GM23338 (cell line): ENCODE measurements at regions not wholly inside any gene's neighbourhood (a gene's known extent, or its start where the extent isn't known, plus 50 kb on each side); places are given as distances from the start of the nearest gene placed in this dataset.

Experiments used
- ATAC-seq: fragments of 200-7000 bp; cut with Tn5 transposase; 3 replicates; pipeline ENCODE4 v1.9.1; 2020
- DNase-seq: peaks from one replicate; pipeline ENCODE4 v3.0.0-alpha.2; 2015; ENCODE audit warnings: low spot score
- H2AFZ ChIP-seq: fragments of 200-600 bp; sonication (generic); 2 replicates; pipeline ENCODE4 v1.8.0; 2016; ENCODE audit warnings: antibody characterized with exemption, mild to moderate bottlenecking, moderate library complexity
- H3F3A ChIP-seq: fragments of 200-600 bp; sonication (generic); replicated peaks from 2 replicates; pipeline ENCODE4 v1.8.0; 2017; ENCODE audit warnings: antibody characterized with exemption, mixed run types, low read depth
- H3K27ac ChIP-seq: fragments of 200-600 bp; sonication (generic); 2 replicates; pipeline ENCODE4 v1.6.1; 2016; ENCODE audit warnings: low read depth
- H3K27me3 ChIP-seq: fragments of 200-600 bp; sonication (generic); 2 replicates; pipeline ENCODE4 v1.8.0; 2016; ENCODE audit warnings: mild to moderate bottlenecking, mixed run types, moderate library complexity; ENCODE audit not compliant: insufficient read depth
- H3K36me3 ChIP-seq: fragments of 200-600 bp; sonication (generic); 2 replicates; pipeline ENCODE4 v1.8.0; 2016; ENCODE audit warnings: mild to moderate bottlenecking; ENCODE audit not compliant: insufficient read depth
- H3K4me1 ChIP-seq: fragments of 200-600 bp; sonication (generic); 2 replicates; pipeline ENCODE4 v1.8.0; 2016; ENCODE audit warnings: mild to moderate bottlenecking, moderate library complexity; ENCODE audit not compliant: insufficient read depth
- H3K4me2 ChIP-seq: fragments of 200-600 bp; sonication (generic); 2 replicates; pipeline ENCODE4 v1.7.1; 2017; ENCODE audit warnings: mixed run types
- H3K4me3 ChIP-seq: fragments of 200-600 bp; sonication (generic); 2 replicates; pipeline ENCODE4 v1.6.1; 2016; ENCODE audit warnings: mixed run types
- H3K79me2 ChIP-seq: fragments of 200-600 bp; sonication (generic); replicated peaks from 2 replicates; pipeline ENCODE4 v1.8.0; 2017; ENCODE audit warnings: mild to moderate bottlenecking; ENCODE audit not compliant: insufficient read depth
- H3K9me2 ChIP-seq: fragments of 200-600 bp; sonication (generic); 2 replicates; pipeline ENCODE4 v1.8.0; 2017; ENCODE audit not compliant: insufficient read depth
- H4K20me1 ChIP-seq: fragments of 200-600 bp; sonication (generic); replicated peaks from 2 replicates; pipeline ENCODE4 v1.8.0; 2017; ENCODE audit warnings: mild to moderate bottlenecking; ENCODE audit not compliant: insufficient read depth
- H3K27ac Mint-ChIP-seq: 2 replicates; pipeline ENCODE4 v1.8.0; 2020; ENCODE audit warnings: inconsistent platforms, mild to moderate bottlenecking, moderate library complexity, mixed read lengths
- H3K27me3 Mint-ChIP-seq: 3 replicates; pipeline ENCODE4 v1.8.0; 2022; ENCODE audit warnings: low read depth, mild to moderate bottlenecking, moderate library complexity, mixed read lengths, inconsistent platforms; ENCODE audit not compliant: insufficient read depth, poor library complexity
- H3K36me3 Mint-ChIP-seq: 3 replicates; pipeline ENCODE4 v1.8.0; 2021; ENCODE audit warnings: low read depth, mild to moderate bottlenecking, inconsistent platforms, moderate library complexity, mixed read lengths
- H3K4me1 Mint-ChIP-seq: 3 replicates; pipeline ENCODE4 v1.8.0; 2020; ENCODE audit warnings: mild to moderate bottlenecking, inconsistent platforms, mixed read lengths
- H3K4me3 Mint-ChIP-seq: 3 replicates; pipeline ENCODE4 v1.8.0; 2021; ENCODE audit warnings: moderate library complexity, mild to moderate bottlenecking, inconsistent platforms, mixed read lengths
- H3K9me3 Mint-ChIP-seq: 3 replicates; pipeline ENCODE4 v1.8.0; 2020; ENCODE audit warnings: moderate library complexity, mild to moderate bottlenecking, inconsistent platforms, mixed read lengths
- CREB1 ChIP-seq: fragments of 250-450 bp; sonication (Bioruptor Pico); IDR thresholded peaks from 2 replicates; pipeline ENCODE4 v1.5.0; 2020; ENCODE audit warnings: low read depth, mild to moderate bottlenecking, moderate library complexity
- EZH2 ChIP-seq: fragments of 200-600 bp; sonication (generic); IDR thresholded peaks from one replicate; pipeline ENCODE4 v1.8.0; 2017; ENCODE audit warnings: antibody characterized with exemption, mild to moderate bottlenecking, low read depth; ENCODE audit not compliant: unreplicated experiment
- EZH2phosphoT487 ChIP-seq: fragments of 200-600 bp; sonication (generic); IDR thresholded peaks from one replicate; pipeline ENCODE4 v1.8.1; 2018; ENCODE audit warnings: antibody characterized with exemption; ENCODE audit not compliant: unreplicated experiment
- JUNB ChIP-seq: IDR thresholded peaks from one replicate; pipeline ENCODE4 v1.6.1; 2016; ENCODE audit warnings: antibody characterized with exemption; ENCODE audit not compliant: unreplicated experiment
- NANOG ChIP-seq: IDR thresholded peaks from 2 replicates; pipeline ENCODE4 v1.6.1; 2016; ENCODE audit warnings: antibody characterized with exemption, borderline replicate concordance
- POLR2AphosphoS5 ChIP-seq: IDR thresholded peaks from 2 replicates; pipeline ENCODE4 v1.6.1; 2016; ENCODE audit warnings: antibody characterized with exemption, low read depth
- ZNF114 ChIP-seq: fragments of 250-450 bp; sonication (Bioruptor Pico); IDR thresholded peaks from 2 replicates; pipeline ENCODE4 v1.5.0; 2020; ENCODE audit warnings: mild to moderate bottlenecking, moderate library complexity
- ZNF331 ChIP-seq: fragments of 250-450 bp; sonication (Bioruptor Pico); IDR thresholded peaks from 2 replicates; pipeline ENCODE4 v1.5.0; 2020; ENCODE audit warnings: low read depth, mild to moderate bottlenecking, moderate library complexity
- ZNF462 ChIP-seq: fragments of 250-450 bp; sonication (Bioruptor Pico); IDR thresholded peaks from 2 replicates; pipeline ENCODE4 v1.5.0; 2020; ENCODE audit warnings: mild to moderate bottlenecking, moderate library complexity
- TF ChIP-seq, protein P1 (sequence below): IDR thresholded peaks from 2 replicates; pipeline ENCODE4 v1.6.1; 2016; ENCODE audit warnings: antibody characterized with exemption

GRCh38 chr10:23558361-23558799 lies 119.5 kb downstream of the OTUD1 start (continued):
- TF ChIP-seq ZNF462 = no peak
- TF ChIP-seq CREB1 (CRISPR knock-in tag) = no peak
- no peak for TF ChIP-seq NANOG
- TF ChIP-seq, protein P1, sequence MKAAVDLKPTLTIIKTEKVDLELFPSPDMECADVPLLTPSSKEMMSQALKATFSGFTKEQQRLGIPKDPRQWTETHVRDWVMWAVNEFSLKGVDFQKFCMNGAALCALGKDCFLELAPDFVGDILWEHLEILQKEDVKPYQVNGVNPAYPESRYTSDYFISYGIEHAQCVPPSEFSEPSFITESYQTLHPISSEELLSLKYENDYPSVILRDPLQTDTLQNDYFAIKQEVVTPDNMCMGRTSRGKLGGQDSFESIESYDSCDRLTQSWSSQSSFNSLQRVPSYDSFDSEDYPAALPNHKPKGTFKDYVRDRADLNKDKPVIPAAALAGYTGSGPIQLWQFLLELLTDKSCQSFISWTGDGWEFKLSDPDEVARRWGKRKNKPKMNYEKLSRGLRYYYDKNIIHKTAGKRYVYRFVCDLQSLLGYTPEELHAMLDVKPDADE = no peak
- no peak for TF ChIP-seq EZH2

DNA sequence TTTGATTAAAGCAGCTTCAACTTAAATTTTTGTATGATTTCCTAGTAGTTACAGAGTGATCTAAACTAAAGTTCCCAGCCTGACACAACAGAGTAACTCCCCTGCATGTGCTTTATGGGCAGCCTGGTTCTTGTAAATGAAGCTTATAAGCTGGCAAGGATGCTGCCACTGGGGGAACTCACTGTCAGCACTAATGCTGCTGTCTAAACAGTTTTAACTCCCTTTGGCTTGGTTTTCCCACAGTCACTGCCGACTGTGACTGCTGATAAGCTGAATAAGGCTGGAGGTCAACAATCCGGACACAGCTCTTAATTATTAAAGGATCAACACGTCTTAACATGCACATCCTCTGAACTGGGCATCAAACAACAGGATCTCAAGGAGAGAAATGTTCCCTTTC lies 130.1 kb downstream of the OTUD1 start:
- no peak for ATAC-seq
- no peak for TF ChIP-seq ZNF114 (CRISPR knock-in tag)
- no peak for TF ChIP-seq EZH2
- TF ChIP-seq ZNF331 (CRISPR knock-in tag) = no peak
- TF ChIP-seq POLR2AphosphoS5 = no peak
- TF ChIP-seq CREB1 (CRISPR knock-in tag) = no peak
- TF ChIP-seq EZH2phosphoT487 = no peak
- no peak for TF ChIP-seq JUNB
- no peaks in the 10 kb centered on the region for H3F3A ChIP-seq
- no peak overlapping the region for H3K4me3 ChIP-seq
- Mint-ChIP-seq H3K36me3 (0 out of 3 replicates have a peak, but pooled peaks cover 5% of the 10 kb centered on the region), H3K4me1 (no peaks in the 10 kb centered on the region), H3K4me3 (no peak overlapping the region), H3K27ac (no peak overlapping the region), H3K9me3 (peaks cover 19% of the 10 kb centered on the region; the same call in 2 of the 3 replicates), H3K27me3 (no peaks in the 10 kb centered on the region)
- no peaks in the 10 kb centered on the region for H3K27me3 ChIP-seq
- no peaks in the 10 kb centered on the region for H3K79me2 ChIP-seq
- no peaks in the 10 kb centered on the region for H4K20me1 ChIP-seq
- no peak overlapping the region for H3K4me2 ChIP-seq
- no peaks in the 10 kb centered on the region for H3K36me3 ChIP-seq
- no peak for DNase-seq
- H3K9me2 ChIP-seq = peaks cover 14% of the 10 kb centered on the region; the same call in 1 of the 2 replicates
- H2AFZ ChIP-seq = no peak overlapping the region
- H3K27ac ChIP-seq = no peak overlapping the region
- H3K4me1 ChIP-seq = no peaks in the 10 kb centered on the region
